PC-3 (cell line): ENCODE measurements at regions not wholly inside any gene's neighbourhood (a gene's known extent, or its start where the extent isn't known, plus 50 kb on each side); places are given as distances from the start of the nearest gene placed in this dataset.

Experiments used
- CTCF ChIP-seq: fragments of 300-600 bp; sonication (generic); conservative IDR thresholded peaks from 2 replicates; pipeline ENCODE4 v1.5.1; 2017; ENCODE audit warnings: antibody characterized with exemption, low read depth, mild to moderate bottlenecking, low read length
- EZH2 ChIP-seq: fragments of 300-600 bp; sonication (generic); IDR thresholded peaks from one replicate; pipeline ENCODE4 v1.6.1; 2017; ENCODE audit warnings: antibody characterized with exemption, mild to moderate bottlenecking, low read length; ENCODE audit not compliant: unreplicated experiment

GRCh38 chr20:10781526-10781925, 107.7 kb upstream of the JAG1 start:
- TF ChIP-seq CTCF (no peak), EZH2 (no peak)
